WERI-Rb-1 (cell line): ENCODE measurements at regions not wholly inside any gene's neighbourhood (a gene's known extent, or its start where the extent isn't known, plus 50 kb on each side); places are given as distances from the start of the nearest gene placed in this dataset.

Experiments used
- DNase-seq: peaks from one replicate; pipeline ENCODE4 v3.0.0-alpha.2; 2020
- H3K27ac ChIP-seq: fragments of 250-450 bp; sonication (Bioruptor Pico); 2 replicates; pipeline ENCODE4 v1.5.1; 2020; ENCODE audit warnings: mild to moderate bottlenecking, moderate library complexity
- H3K27me3 ChIP-seq: fragments of 250-450 bp; sonication (Bioruptor Pico); 2 replicates; pipeline ENCODE4 v1.5.1; 2021; ENCODE audit warnings: mild to moderate bottlenecking, low read depth, moderate library complexity; ENCODE audit not compliant: insufficient read depth, severe bottlenecking
- H3K36me3 ChIP-seq: fragments of 250-450 bp; sonication (Bioruptor Pico); 2 replicates; pipeline ENCODE4 v1.5.1; 2020; ENCODE audit warnings: mild to moderate bottlenecking, moderate library complexity
- H3K4me3 ChIP-seq: 2 replicates; pipeline ENCODE4 v1.5.1; 2011; ENCODE audit warnings: low read depth, mild to moderate bottlenecking, control low read depth, low read length
- H3K9me3 ChIP-seq: fragments of 250-450 bp; sonication (Bioruptor Pico); 2 replicates; pipeline ENCODE4 v1.5.1; 2021; ENCODE audit warnings: mild to moderate bottlenecking, moderate library complexity; ENCODE audit not compliant: severe bottlenecking
- TF ChIP-seq, protein P1 (sequence below): IDR thresholded peaks from 2 replicates; pipeline ENCODE4 v1.5.1; 2011; ENCODE audit warnings: low read depth, mild to moderate bottlenecking, control low read depth, inconsistent platforms, low read length

DNA sequence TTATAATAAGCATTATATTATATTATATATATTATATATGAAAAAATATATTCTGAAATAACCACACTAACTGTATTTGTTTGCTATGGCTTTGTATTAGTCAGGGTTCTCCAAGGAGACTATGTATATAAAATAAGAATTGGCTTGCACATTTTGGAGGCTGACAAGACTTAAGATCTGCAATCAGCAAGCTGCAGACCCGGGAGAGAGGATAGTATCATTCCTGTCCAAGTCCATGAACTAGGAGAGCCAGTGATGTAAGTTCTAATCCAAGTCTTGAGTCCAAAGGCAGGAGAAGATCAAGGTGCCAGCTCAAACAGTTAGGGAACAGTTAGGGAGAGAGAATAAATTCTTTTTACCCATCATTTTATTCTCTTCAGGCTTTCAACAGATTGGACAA is 639.5 kb downstream of the PLPP3 start:
- Histone ChIP-seq H3K9me3 (no peaks in the 10 kb centered on the region), H3K36me3 (no peaks in the 10 kb centered on the region), H3K27ac (no peak overlapping the region), H3K4me3 (no peak overlapping the region), H3K27me3 (no peaks in the 10 kb centered on the region)
- TF ChIP-seq, protein P1, sequence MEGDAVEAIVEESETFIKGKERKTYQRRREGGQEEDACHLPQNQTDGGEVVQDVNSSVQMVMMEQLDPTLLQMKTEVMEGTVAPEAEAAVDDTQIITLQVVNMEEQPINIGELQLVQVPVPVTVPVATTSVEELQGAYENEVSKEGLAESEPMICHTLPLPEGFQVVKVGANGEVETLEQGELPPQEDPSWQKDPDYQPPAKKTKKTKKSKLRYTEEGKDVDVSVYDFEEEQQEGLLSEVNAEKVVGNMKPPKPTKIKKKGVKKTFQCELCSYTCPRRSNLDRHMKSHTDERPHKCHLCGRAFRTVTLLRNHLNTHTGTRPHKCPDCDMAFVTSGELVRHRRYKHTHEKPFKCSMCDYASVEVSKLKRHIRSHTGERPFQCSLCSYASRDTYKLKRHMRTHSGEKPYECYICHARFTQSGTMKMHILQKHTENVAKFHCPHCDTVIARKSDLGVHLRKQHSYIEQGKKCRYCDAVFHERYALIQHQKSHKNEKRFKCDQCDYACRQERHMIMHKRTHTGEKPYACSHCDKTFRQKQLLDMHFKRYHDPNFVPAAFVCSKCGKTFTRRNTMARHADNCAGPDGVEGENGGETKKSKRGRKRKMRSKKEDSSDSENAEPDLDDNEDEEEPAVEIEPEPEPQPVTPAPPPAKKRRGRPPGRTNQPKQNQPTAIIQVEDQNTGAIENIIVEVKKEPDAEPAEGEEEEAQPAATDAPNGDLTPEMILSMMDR, result no peak
- no peak for DNase-seq

DNA sequence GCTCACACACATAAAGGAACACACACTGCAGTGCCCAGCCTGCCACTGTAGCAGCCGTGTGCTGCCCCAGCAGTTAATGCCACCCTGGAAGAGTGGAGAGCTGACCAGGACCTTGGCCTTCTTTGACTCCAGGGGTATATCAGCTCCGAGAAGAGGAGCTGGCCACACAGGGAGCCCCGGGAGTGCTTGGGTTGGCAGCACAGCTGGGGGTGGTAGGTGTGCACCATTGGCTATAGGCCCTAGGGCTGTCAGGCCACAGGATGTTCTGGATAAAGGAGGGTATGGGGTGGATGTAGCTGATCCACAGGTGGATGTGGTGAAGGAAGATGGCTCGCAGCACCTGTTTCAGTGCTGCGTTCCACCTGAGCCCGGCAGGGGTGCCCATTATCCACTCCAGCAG is 640.5 kb downstream of the PLPP3 start:
- Histone ChIP-seq H3K27ac (no peak overlapping the region), H3K9me3 (no peaks in the 10 kb centered on the region), H3K27me3 (no peaks in the 10 kb centered on the region), H3K4me3 (no peak overlapping the region), H3K36me3 (no peaks in the 10 kb centered on the region)
- TF ChIP-seq, protein P1, result no peak
- no peak for DNase-seq

DNA sequence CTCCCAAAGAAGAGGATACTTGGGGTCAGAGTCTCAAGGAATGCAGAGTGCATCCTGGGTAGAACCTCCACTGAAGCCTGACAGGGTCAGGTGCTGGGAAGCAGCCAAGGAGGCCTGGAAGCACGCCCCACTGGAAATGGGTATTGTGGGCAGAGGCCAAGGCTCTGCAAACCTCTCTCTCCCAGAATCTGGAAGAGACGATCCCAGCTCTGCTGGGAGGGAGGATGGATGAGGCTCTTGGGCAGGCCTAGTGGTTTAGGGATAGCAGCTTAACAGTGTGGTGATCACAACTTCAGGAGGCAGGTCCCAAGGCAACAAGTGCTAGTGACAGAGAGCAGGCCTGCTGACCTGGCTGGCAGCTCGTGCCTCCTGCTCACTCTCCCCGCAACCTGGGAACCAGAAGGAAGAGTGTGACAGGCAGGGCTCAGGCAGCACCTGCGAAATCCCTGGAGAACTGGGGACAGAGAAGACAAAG is 641.0 kb downstream of the PLPP3 start:
- no peaks in the 10 kb centered on the region for H3K9me3 ChIP-seq
- no peak overlapping the region for H3K27ac ChIP-seq
- no peak for DNase-seq
- H3K4me3 ChIP-seq, result no peak overlapping the region
- TF ChIP-seq, protein P1, result no peak
- no peaks in the 10 kb centered on the region for H3K27me3 ChIP-seq
- no peaks in the 10 kb centered on the region for H3K36me3 ChIP-seq

DNA sequence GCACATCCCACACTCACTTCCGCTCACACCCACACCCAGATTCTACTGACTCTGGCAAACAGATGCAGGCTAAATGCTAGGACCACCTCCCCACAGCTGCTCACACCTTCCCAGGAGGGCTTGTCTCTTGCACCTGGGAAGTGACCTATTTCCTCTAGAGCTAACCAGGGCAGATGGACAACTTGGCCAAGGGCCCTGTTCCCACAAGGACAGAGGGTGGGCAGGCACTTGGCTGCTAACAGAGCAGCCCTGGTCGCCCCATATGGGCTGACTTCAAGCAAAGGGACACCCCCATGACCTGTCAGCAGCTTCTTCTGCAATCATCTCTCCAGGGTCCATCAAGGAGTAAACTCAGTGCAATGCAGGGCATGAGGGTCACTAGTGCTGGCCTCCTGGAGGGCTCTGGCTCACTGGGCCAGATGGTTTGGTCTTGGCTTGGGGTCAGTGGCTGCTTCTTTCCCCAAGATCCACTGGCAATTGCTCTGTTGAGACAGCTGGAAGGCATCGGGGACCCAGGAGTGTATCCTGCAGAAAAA is 641.5 kb downstream of the PLPP3 start:
- TF ChIP-seq, protein P1, result no peak
- Histone ChIP-seq H3K36me3 (no peaks in the 10 kb centered on the region), H3K27ac (no peak overlapping the region)

DNA sequence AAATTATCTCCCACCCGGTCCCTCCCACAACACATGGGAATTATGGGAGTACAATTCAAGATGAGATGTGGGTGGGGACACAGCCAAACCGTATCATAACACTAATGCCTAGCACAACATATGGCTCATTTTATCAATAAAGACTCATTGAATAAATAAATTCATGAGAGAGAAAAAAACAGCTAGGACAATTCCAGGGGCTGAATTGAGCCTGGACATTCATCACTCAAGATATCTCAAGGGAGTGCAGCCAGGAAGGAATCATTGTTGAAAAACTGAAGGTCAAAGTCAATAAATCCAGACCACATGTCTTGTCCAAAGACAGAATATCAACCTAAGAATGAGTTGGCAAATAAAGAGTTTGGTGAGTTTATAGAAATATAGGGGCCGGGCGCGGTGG is 644.1 kb downstream of the PLPP3 start:
- no peaks in the 10 kb centered on the region for H3K9me3 ChIP-seq
- no peak for DNase-seq
- H3K4me3 ChIP-seq, result no peak overlapping the region
- TF ChIP-seq, protein P1, result no peak
- H3K27ac ChIP-seq, result no peak overlapping the region
- no peaks in the 10 kb centered on the region for H3K36me3 ChIP-seq
- H3K27me3 ChIP-seq, result no peaks in the 10 kb centered on the region

More for the DNA sequence above, 641.5 kb downstream of the PLPP3 start:
- H3K27me3 ChIP-seq, result no peaks in the 10 kb centered on the region
- no peak overlapping the region for H3K4me3 ChIP-seq
- DNase-seq, result no peak
- H3K9me3 ChIP-seq, result no peaks in the 10 kb centered on the region

DNA sequence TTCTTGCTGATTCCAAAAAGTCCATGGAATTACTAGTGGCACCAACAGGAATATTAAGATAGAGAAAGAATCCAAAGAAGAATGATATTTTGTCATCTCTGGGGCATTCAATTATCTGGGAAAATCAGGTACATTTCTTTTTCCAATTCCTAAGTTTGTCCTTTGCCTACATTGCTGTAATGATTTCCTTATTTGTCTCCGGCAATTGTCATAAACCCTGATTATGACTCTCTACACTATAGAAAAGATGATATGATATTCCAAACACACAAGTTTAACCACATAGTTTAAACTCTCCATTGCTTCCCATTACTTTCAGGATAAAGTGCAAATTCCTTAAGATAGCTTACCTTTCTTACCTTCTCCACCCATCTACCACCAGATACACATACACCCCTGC is 647.0 kb downstream of the PLPP3 start:
- no peak for DNase-seq
- no peaks in the 10 kb centered on the region for H3K9me3 ChIP-seq
- no peak overlapping the region for H3K27ac ChIP-seq
- TF ChIP-seq, protein P1, result no peak
- no peaks in the 10 kb centered on the region for H3K36me3 ChIP-seq
- no peak overlapping the region for H3K4me3 ChIP-seq
- H3K27me3 ChIP-seq, result no peaks in the 10 kb centered on the region
